ENCODE measurements at regions not wholly inside any gene's neighbourhood (a gene's known extent, or its start where the extent isn't known, plus 50 kb on each side); places are given as distances from the start of the nearest gene placed in this dataset.
A peak's percentile ranks its signal among the peaks of the same experiment; 100 is the strongest.

- TF ChIP-seq, protein P1, sequence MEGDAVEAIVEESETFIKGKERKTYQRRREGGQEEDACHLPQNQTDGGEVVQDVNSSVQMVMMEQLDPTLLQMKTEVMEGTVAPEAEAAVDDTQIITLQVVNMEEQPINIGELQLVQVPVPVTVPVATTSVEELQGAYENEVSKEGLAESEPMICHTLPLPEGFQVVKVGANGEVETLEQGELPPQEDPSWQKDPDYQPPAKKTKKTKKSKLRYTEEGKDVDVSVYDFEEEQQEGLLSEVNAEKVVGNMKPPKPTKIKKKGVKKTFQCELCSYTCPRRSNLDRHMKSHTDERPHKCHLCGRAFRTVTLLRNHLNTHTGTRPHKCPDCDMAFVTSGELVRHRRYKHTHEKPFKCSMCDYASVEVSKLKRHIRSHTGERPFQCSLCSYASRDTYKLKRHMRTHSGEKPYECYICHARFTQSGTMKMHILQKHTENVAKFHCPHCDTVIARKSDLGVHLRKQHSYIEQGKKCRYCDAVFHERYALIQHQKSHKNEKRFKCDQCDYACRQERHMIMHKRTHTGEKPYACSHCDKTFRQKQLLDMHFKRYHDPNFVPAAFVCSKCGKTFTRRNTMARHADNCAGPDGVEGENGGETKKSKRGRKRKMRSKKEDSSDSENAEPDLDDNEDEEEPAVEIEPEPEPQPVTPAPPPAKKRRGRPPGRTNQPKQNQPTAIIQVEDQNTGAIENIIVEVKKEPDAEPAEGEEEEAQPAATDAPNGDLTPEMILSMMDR (IDR thresholded peaks at IDR 0.05; ENCODE audit: insufficient read depth, missing control alignments), result no peak
- FAIRE-seq (peak; percentile 66), DNase-seq (ENCODE audit: insufficient read length, low spot score) (no peak)
Measured at GRCh38 chr1:188700116-188700515, 1777.5 kb downstream of the BRINP3 start.

DNA sequence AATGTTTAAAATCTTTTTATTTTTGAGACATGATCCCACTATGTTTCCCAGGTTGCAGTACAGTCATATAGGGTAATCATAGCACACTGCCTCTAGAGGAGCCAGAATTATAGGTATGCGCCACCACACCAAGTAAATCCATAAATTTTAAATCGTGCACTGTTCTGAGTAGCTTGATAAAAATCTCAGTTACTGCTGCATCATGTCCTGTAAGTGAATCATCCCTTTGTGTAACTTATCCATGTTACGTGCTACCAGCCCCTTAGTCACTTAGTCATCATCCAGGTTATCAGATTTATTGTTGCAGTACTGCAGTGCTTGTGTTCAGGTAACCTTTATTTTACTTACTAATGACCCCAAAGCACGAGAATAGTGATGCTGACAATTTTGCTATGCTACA lies 1770.9 kb downstream of the BRINP3 start:
- TF ChIP-seq, protein P1 (IDR thresholded peaks at IDR 0.05; ENCODE audit: insufficient read depth, missing control alignments), result no peak
- no peak for FAIRE-seq
- no peak for DNase-seq (ENCODE audit: insufficient read length, low spot score)

DNA sequence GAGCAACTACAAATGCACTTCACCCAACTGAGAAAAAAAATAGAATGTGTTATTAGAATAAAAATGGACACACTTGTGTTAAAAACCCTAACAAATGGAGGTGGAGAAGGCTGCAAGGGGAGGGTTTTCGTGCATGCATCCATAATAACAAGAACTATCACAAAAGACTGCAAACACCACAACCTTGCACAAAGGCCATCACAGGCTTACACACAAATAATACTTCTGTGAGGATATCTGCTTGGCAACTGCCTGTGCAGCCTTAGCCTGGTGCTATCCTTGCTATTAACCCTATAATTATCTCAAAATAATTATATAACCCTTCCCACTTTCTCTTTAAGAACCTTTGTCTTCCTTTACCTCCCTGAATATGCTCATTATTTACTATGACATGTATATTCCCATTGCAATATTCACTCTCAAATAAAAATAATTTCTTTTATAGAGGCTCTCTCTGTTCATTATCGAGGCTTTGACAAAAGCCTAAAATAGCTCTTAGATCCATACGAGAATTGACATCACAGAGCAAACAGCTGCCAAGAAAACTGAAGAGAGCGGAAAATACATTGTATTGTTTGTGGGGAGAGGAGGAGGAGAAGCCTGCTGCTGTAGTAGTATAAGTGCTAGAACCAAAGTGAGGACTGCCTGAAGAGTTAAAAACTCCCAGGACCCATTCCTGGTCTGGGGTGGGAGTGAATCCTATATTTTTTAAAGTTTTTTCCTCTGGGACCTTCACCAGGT lies 1768.7 kb downstream of the BRINP3 start:
- TF ChIP-seq, protein P1 (IDR thresholded peaks at IDR 0.05; ENCODE audit: insufficient read depth, missing control alignments), result no peak
- no peak for DNase-seq (ENCODE audit: insufficient read length, low spot score)
- no peak for FAIRE-seq

GRCh38 chr1:188715566-188715965 lies 1762.1 kb downstream of the BRINP3 start:
- DNase-seq (ENCODE audit: insufficient read length, low spot score) (no peak), FAIRE-seq (peak; percentile 87)
- TF ChIP-seq, protein P1 (IDR thresholded peaks at IDR 0.05; ENCODE audit: insufficient read depth, missing control alignments), result no peak

DNA sequence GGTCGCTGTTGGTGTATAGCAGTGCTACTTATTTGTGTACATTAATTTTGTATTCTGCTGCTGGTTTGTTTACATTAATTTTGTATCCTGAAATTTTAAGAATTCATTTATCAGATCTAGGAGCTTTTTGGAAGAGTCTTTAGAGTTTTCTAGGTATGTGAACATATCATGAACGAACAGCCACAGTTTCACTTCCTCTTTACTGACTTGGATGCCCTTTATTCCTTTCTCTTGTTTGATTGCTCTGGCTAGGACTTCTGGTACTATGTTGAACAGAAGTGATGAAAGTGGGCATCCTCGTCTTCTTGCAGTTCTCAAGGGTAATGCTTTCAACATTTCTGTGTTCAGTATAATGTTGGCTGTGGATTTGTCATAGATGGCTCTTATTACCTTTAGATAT lies 1757.9 kb downstream of the BRINP3 start:
- no peak for DNase-seq (ENCODE audit: insufficient read length, low spot score)
- FAIRE-seq, result no peak
- TF ChIP-seq, protein P1 (IDR thresholded peaks at IDR 0.05; ENCODE audit: insufficient read depth, missing control alignments), result no peak

DNA sequence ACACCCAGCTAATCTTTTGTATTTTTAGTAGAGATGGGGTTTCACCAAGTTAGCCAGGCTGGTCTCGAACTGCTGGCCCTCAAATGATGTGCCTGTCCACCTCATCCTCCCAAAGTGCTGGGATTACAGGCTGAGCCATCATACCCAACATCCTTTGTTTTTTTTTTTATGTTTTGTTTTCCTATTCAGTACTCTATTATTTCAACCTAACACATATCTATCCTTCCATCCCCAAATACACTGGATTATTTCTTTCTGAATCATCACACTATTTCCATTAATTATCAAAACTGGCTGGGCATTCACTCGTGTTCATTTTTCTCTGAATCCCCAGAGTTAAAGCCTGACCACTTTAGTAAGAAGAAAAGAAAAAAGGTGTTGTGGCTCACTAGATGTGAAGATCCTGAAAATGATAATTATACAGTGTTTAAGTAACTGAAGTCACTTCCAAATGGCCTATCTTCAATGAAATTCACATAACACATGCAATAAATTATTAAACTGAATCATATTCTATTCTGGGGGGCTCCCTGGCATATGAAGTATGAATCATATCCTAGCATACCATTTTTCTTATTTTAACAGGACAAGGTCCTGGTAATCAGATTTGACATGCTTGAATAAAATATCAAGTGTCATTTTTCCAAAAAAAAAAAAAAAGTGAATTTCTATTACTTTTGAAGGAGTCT lies 1754.2 kb downstream of the BRINP3 start:
- TF ChIP-seq, protein P1 (IDR thresholded peaks at IDR 0.05; ENCODE audit: insufficient read depth, missing control alignments), result no peak
- FAIRE-seq, result peak; percentile 53

DNA sequence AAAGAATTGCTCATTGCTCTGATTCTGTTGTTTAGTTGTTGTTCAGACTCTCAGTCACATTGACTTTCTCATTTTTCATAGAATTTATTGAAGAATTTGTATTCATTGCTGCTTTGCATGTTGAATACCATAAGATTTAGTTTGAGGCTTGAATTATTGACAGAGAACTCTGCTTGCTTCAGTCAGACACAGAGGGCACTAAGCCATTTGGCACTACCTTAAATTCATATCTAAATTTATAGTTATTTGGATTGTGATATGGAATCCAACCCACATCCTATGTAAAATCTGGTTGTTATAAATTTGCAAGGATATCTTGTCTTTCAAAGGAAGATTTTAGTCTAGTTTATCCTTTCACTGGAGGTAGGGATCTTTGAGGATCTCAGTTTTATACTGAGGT lies 1748.6 kb downstream of the BRINP3 start:
- TF ChIP-seq, protein P1 (IDR thresholded peaks at IDR 0.05; ENCODE audit: insufficient read depth, missing control alignments), result no peak
- FAIRE-seq (peak; percentile 63), DNase-seq (ENCODE audit: insufficient read length, low spot score) (no peak)

More for the DNA sequence above, 1754.2 kb downstream of the BRINP3 start:
- no peak for DNase-seq (ENCODE audit: insufficient read length, low spot score)

Data from D721Med (cell line).